Transverse colon (tissue), 4 donors: ENCODE measurements at regions not wholly inside any gene's neighbourhood (a gene's known extent, or its start where the extent isn't known, plus 50 kb on each side); places are given as distances from the start of the nearest gene placed in this dataset.

Experiments used
- DNase-seq: peaks from one replicate; pipeline ENCODE4 v3.0.0-alpha.2; 2019
- H3K27ac ChIP-seq, 4 donors: fragments of 200-600 bp; sonication (generic); 2 replicates each; pipeline ENCODE4 v1.5.1; 2016 to 2018; ENCODE audit warnings: inconsistent platforms in 4 of 4
- H3K27me3 ChIP-seq: fragments of 200-600 bp; sonication (generic); 2 replicates; pipeline ENCODE4 v1.5.1; 2017; ENCODE audit warnings: inconsistent platforms
- H3K36me3 ChIP-seq, 4 donors: fragments of 200-600 bp; sonication (generic); 2 replicates each; pipeline ENCODE4 v1.5.1; 2017 to 2019; ENCODE audit warnings: inconsistent platforms in 4 of 4
- H3K4me1 ChIP-seq, 4 donors: fragments of 200-600 bp; sonication (generic); 2 replicates each; pipeline ENCODE4 v1.5.1; 2017 to 2020; ENCODE audit warnings: inconsistent platforms in 4 of 4
- H3K4me3 ChIP-seq, 4 donors: fragments of 200-600 bp; sonication (generic); 1 replicate in 1 of 4; 2 replicates in 3 of 4; pipeline versions ENCODE4 v1.5.1 to v1.6.1; 2017 to 2019; ENCODE audit warnings: inconsistent platforms in 4 of 4
- H3K9me3 ChIP-seq, 2 donors: fragments of 200-600 bp; sonication (generic); 2 replicates each; pipeline ENCODE4 v1.5.1; 2017 to 2019; ENCODE audit warnings: inconsistent platforms in 2 of 2
- CTCF ChIP-seq, 5 experiments: fragments of 200-600 bp in 3 of 5; fragments of 450-650 bp in 2 of 5; sonication (generic) in 3 of 5; IDR thresholded peaks; 1 replicate in 2 of 5; 2 replicates in 3 of 5; pipeline ENCODE4 v1.5.1; 2016 to 2017; ENCODE audit warnings: antibody characterized with exemption in 5 of 5, inconsistent platforms in 3 of 5, mild to moderate bottlenecking in 2 of 5, moderate library complexity in 1 of 5
- EP300 ChIP-seq: sonication (generic); formaldehyde crosslinking; IDR thresholded peaks from one replicate; pipeline ENCODE4 v1.6.1; 2017; ENCODE audit warnings: antibody characterized with exemption, low read depth
- POLR2A ChIP-seq: fragments of 450-650 bp; IDR thresholded peaks from one replicate; pipeline ENCODE4 v1.6.1; 2016; ENCODE audit warnings: antibody characterized with exemption, mild to moderate bottlenecking, moderate library complexity
- POLR2AphosphoS5 ChIP-seq, 3 donors: sonication (generic); formaldehyde crosslinking; IDR thresholded peaks; one replicate each; pipeline ENCODE4 v1.6.1; 2016; ENCODE audit warnings: antibody characterized with exemption in 3 of 3
- WGBS, 2 donors: methylation state at CpG; one replicate each; pipeline ENCODE4 v1.1.5; 2018; ENCODE audit warnings: low coverage in 1 of 2; 5-methylcytosine and 5-hydroxymethylcytosine counted together
- in situ Hi-C, 4 donors: fragments of 200-750 bp; cut with MboI; loops; one replicate each; pipeline versions ENCODE4 v1.15.0 to v1.15.1; 2017; ENCODE audit warnings: low sequenced_read_pairs in 3 of 4, low pct_ligation_motif_present in 1 of 4, low pct_unique_long_range_greater_than_20kb in 1 of 4
- intact Hi-C: fragments of 100-400 bp; cut with DNase I; formaldehyde crosslinking; loops from one replicate; pipeline ENCODE4 v1.15.1; 2023; ENCODE audit warnings: low total_unique reads

- Histone ChIP-seq H3K27ac (no peak overlapping the region), H3K36me3 (no peaks in the 10 kb centered on the region), H3K27me3 (no peaks in the 10 kb centered on the region), H3K4me1 (no peaks in the 10 kb centered on the region), H3K4me3 (no peak overlapping the region), H3K9me3 (no peaks in the 10 kb centered on the region)
- in situ Hi-C loops (no loop called here), intact Hi-C loops (no loop called here)
- DNase-seq: no peak
- TF ChIP-seq CTCF (IDR thresholded peaks at IDR 0.05) (no peak), POLR2AphosphoS5 (IDR thresholded peaks at IDR 0.05) (no peak), POLR2A (no peak), EP300 (no peak)
- 73 to 80% methylated on average over 7 of the region's 7 CpGs for WGBS, 2 donors
Measured at GRCh38 chr6:98648211-98648914, 186.0 kb upstream of the POU3F2 start.

GRCh38 chr6:98650941-98651340 lies 183.4 kb upstream of the POU3F2 start:
- no peaks in the 10 kb centered on the region for H3K36me3 ChIP-seq
- intact Hi-C loops (no loop called here), in situ Hi-C loops (no loop called here)
- no peak for DNase-seq
- no peaks in the 10 kb centered on the region for H3K27me3 ChIP-seq
- H3K4me3 ChIP-seq: no peak overlapping the region
- no peaks in the 10 kb centered on the region for H3K4me1 ChIP-seq
- WGBS, 2 donors: 15% methylated on average over 3 of the region's 3 CpGs; no CpG with 5 or more reads in 1 of the 2 donors
- no peak for TF ChIP-seq EP300
- H3K27ac ChIP-seq: no peak overlapping the region
- H3K9me3 ChIP-seq: no peaks in the 10 kb centered on the region

- intact Hi-C loops (no loop called here), in situ Hi-C loops (no loop called here)
- H3K27ac ChIP-seq: no peak overlapping the region
- no peaks in the 10 kb centered on the region for H3K9me3 ChIP-seq
- DNase-seq: no peak
- no peaks in the 10 kb centered on the region for H3K4me1 ChIP-seq
- no peaks in the 10 kb centered on the region for H3K36me3 ChIP-seq
- H3K27me3 ChIP-seq: no peaks in the 10 kb centered on the region
- 51 to 69% methylated on average over 2 of the region's 2 CpGs for WGBS, 2 donors
- TF ChIP-seq POLR2A (no peak), POLR2AphosphoS5 (IDR thresholded peaks at IDR 0.05) (no peak), EP300 (no peak), CTCF (IDR thresholded peaks at IDR 0.05) (no peak)
- H3K4me3 ChIP-seq: no peak overlapping the region
Measured at GRCh38 chr6:98653179-98653578, 181.2 kb upstream of the POU3F2 start.

GRCh38 chr6:98657764-98658163 lies 176.6 kb upstream of the POU3F2 start:
- H3K27me3 ChIP-seq: no peaks in the 10 kb centered on the region
- intact Hi-C loops (no loop called here), in situ Hi-C loops (no loop called here)
- 53 to 55% methylated on average over 5 of the region's 5 CpGs for WGBS, 2 donors
- H3K4me3 ChIP-seq: no peak overlapping the region
- TF ChIP-seq POLR2AphosphoS5 (IDR thresholded peaks at IDR 0.05) (no peak), POLR2A (no peak), CTCF (IDR thresholded peaks at IDR 0.05) (no peak), EP300 (no peak)
- H3K27ac ChIP-seq: no peak overlapping the region
- DNase-seq: no peak
- no peaks in the 10 kb centered on the region for H3K4me1 ChIP-seq
- H3K36me3 ChIP-seq: no peaks in the 10 kb centered on the region
- H3K9me3 ChIP-seq: no peaks in the 10 kb centered on the region

- no peak for TF ChIP-seq POLR2A
- TF ChIP-seq POLR2AphosphoS5 (IDR thresholded peaks at IDR 0.05): no peak
- no peak for TF ChIP-seq EP300
- no peak for TF ChIP-seq CTCF (IDR thresholded peaks at IDR 0.05)
- H3K36me3 ChIP-seq: no peaks in the 10 kb centered on the region
- H3K27ac ChIP-seq: no peak overlapping the region
- no peaks in the 10 kb centered on the region for H3K4me1 ChIP-seq
- DNase-seq: no peak
- H3K9me3 ChIP-seq: no peaks in the 10 kb centered on the region
- in situ Hi-C loops (no loop called here), intact Hi-C loops (no loop called here)
- no peak overlapping the region for H3K4me3 ChIP-seq
- no peaks in the 10 kb centered on the region for H3K27me3 ChIP-seq
Measured at GRCh38 chr6:98669371-98669770, 165.0 kb upstream of the POU3F2 start.
